AG08395 (cell line): ENCODE measurements at regions not wholly inside any gene's neighbourhood (a gene's known extent, or its start where the extent isn't known, plus 50 kb on each side); places are given as distances from the start of the nearest gene placed in this dataset.
A peak's percentile ranks its signal among the peaks of the same experiment; 100 is the strongest.

Source experiments
- DNase-seq: peaks from one replicate; pipeline ENCODE4 v3.0.0; 2012; ENCODE audit warnings: mixed read lengths, low spot score

DNA sequence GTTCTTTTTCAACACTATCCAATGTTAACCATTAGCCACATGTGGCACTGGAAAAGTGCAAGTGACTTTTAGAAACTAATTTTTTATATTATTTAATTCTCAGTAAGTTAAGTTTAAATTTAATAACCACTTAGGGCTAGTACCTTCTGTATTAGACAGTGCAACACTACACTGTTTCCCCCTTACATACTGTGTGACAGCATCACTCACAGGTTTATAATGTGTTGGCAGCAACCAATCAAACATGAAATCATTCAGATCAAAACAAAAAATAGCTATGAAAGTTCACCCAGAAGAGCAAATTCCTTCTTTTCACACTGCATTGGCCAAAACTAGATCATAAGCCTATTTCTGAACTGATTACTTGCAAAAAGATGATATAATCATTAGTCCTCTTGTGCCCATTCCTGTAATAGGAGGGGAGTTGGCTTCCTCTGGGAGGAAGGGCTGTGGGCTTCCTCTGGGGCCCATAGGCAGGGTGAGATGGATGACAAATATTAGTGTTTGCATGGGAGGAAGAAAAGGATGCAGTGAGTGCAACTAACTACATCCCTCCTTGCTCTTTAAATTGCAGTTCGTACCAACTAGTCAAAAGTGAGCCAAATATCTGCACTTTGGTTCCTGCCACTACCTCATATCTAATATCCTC, 708.1 kb upstream of the RGMB start:
- peak; percentile 12 for DNase-seq

GRCh38 chr5:98066910-98067309, 706.6 kb upstream of the RGMB start:
- DNase-seq: no peak

DNA sequence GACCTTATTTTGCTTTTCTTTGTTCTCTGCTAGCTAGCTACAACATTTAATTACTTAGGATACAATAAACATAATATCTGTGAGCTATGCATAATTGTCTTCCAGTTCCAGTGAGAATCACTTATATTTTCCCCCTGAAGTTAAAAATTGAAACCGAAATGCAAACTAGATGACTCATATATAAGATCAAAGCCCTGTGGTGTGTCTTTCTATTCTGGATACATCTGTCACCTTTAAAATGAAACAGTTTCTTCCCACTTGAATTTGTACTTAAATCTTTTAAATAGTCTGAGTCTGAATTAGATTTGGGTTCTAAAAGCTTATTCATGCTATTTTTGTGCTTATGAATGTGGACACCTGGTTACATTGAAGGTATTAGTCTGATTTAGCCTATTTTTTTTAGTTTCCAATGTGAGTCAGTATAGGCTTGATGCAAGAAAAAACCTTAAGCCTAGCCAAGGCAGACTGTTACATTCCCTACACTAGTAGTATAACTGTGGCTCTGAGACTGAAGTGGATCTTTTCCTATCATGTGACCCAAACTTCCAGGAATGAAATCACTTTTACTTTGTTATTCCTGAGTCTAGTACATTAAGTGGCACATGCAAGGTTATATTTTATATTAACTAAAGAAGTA, 703.5 kb upstream of the RGMB start:
- DNase-seq: peak; percentile 15

GRCh38 chr5:98072921-98073320, 700.5 kb upstream of the RGMB start:
- no peak for DNase-seq

GRCh38 chr5:98076501-98076900, 697.0 kb upstream of the RGMB start:
- DNase-seq: no peak

DNA sequence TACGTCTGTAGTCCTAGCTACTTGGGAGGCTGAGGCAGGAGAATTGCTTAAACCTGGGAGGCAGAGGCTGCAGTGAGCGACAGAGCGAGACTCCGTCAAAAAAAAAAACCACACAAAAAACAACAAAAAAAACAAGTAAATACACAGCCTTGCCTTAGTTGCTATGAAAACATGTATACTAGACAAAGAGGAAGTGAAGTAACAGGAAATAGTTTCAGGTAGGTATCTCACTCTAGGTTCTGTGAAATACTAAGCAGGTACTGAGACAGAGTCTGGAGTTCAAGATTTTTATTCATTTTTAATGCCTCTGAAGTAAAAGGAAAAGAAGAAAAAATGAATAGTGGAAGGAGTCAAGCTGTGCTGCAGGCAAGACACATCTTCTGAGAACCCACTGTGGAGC, 687.9 kb upstream of the RGMB start:
- no peak for DNase-seq

DNA sequence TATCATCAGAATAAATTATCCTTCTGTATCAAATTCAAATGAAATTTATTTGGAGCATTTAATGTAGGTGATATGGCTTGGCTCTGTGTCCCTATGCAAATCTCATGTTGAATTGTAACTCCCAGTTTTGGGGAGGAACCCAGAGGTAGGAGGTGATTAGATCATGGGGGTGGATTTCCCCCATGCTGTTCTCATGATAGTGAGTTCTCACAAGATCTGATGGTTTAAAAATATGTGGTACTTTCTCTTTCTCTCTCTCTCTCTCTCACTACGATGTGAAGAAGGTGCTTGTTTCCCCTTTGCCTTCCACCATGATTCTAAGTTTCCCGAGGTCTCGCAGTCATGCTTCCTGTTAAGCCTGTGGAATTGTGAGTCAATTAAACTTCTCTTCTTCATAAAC, 678.4 kb upstream of the RGMB start:
- no peak for DNase-seq

GRCh38 chr5:98096155-98096554, 677.3 kb upstream of the RGMB start:
- DNase-seq: peak; percentile 43

DNA sequence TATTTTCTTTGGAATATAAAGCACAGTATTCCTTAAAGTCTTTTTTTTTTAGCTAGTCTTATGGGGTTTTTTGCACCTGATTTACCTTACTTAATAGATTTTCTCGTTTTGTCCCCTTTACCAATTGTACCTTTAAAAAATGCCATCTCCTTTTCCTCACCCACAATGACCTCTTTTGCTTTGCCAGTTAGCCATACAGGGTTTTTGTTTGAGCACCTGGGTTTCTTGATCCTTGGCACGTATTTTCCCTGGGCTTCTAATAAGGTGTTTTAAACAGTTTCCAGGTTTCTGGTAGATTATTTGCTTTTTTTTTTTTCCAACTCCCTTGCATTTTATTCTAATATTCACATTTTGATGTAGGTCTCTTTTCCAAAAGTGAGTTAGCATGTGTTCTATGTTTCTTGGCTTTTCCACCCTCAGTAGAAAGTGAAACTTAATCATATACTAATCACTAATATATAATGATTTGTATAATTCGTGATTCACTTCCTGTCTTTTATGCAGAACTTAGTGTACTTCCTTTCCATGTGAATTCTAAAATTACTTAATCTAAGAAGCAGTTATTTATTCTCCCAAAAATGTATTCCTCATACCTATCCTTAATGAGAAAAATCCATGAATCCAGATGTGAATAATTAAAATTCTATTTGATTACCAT, 673.9 kb upstream of the RGMB start:
- no peak for DNase-seq

DNA sequence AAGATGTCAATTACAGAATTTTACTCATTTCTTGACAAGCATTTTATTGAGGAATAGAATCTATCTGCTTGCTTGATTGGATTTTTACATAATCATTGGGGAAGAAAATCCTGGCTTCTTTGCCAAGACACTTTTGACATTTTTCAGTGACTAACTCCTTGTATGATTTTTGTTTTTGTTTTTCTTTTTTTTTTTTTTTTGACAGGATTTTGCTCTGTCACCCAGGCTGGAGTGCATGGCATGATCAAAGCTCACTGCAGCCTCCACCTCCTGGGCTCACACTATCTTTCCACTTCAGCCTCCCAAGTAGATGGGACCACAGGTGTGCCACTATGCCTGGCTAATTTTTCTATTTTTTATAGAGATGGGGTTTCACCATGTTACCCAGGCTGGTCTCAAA, 672.3 kb upstream of the RGMB start:
- DNase-seq: no peak

DNA sequence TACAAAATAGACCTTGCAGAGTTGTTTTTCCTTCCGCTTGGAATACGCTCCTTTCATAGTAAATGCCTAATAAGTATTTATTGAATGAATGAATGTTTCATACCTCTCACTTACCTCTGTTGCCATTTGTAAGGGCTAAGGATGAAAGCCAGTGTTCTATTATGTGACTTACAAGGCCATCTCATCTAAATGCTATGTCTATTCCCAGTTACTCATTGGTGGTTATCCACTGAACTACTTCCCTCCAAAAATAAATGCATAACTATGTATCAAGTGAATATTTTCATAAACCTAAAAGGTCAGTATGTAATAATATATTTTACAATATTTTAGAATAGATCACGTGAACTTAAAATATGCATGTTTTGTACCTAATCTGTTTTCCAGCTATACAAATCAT, 670.5 kb upstream of the RGMB start:
- DNase-seq: no peak

- no peak for DNase-seq
Measured at GRCh38 chr5:98103807-98104206, 669.7 kb upstream of the RGMB start.

DNA sequence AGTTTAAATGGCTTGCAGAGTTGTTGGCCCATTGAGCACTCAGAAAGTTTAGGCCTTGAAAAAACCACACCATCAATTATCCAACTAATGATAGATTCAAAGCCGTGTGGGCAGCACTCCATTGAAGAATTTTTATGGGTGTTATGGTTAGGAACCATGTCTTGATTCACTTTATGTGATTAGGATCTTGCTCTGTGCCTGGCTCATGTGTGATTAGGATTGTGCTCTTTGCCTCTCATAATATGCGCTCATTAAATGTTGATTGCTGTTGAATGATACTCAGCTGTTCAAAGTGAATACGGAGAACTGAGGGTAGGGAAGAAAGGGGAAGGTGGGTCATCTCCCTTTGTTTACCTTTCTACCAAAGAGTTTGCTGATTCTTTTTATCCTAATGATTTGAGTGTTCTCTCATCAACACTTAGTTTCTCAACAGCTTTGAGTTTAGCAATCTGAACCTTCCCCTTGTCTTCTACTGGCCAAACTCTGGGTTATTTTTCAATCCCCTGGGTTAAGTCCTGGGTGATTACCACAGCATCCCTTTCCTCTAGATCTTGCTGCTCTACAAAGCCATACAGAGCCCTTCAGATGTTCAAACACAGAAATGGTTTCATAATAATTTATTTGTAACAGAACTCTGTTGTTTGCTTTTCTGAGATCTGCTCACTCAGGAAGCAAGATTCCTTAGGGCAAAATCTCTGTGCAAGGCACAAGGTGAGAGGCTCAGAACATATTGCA, 668.8 kb upstream of the RGMB start:
- no peak for DNase-seq

DNA sequence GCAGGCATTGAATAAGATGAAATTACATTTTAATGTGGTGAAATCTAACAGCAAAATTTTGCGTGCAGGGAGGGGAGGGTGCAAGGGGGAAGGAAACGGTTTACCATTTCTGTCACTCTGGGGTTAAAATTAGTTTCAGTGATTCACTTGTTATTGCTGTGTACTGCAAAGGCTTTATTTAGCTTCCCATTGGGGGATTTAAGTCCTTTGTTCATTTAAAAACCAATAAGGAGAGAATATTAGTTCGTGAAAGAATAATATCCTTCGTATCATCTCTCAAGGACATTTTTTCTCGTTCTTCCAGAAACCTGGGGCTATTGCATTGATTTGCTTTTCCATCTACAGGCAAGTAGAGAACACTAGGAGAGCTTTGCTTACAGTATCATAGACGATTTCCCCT, 667.8 kb upstream of the RGMB start:
- no peak for DNase-seq

DNA sequence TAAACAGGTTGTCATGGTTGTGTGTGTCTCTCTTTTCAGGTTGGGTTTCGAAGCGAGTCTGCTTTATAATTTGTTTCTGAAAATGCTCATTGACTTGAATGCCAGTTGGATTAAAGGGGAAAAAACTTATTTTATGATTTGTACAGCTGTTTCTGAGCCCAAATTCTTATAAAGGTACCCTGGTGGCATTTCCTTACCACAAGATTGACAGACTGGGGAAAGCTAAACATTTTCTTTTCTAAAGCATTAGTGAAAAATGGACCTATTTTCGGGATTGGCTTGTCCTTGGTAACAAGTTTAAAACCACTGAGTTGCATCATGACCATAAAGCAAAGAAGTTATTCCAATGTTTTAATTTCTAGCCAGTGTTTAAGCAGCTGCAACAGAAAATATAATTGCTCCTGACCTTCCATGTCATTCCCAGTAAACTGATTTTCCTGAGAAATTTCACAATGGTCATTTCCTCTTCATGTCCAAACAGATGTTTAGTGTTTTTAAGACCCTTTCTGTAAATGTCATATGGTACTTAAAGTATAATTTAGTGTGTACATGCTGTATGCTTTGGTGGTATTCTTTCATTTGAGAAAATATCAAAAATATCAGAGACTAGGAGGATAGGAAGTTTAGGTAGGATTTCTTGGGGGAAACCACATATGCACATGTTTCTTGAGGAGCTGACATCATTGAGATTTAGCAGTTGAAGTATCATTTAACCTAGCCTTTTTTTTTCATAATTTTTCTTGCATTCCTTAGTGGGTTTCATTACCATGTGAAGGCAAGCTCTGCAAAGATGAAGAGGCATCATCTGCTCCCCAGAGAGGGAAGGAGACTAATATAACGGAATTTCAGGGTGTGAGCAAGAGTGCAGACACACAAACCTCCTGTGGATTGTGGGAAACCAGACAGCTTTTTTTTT, 667.1 kb upstream of the RGMB start:
- DNase-seq: peak; percentile 61

GRCh38 chr5:98108497-98108896, 665.0 kb upstream of the RGMB start:
- peak; percentile 40 for DNase-seq

DNA sequence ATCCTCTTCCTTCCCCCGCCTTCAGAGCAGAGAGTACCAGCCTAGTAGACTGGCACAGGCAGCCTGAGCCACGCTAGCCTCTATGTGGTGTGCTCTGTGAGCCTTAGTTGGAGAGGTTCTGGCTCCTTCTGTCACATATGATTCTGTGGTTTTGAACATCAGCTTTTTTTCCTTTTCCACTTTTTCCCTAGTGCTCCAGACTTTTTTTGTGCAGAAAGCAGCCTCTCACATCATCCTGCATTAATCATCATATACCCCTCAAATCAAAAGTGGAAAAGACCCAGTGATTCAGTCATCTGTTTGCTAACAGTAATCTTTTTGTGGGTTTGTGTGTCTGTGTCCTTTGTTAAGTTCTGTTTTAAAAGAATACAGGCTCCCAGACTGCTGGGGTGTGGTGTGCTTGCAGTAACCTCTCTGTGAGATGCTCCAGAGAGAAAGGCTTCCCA, 663.9 kb upstream of the RGMB start:
- peak; percentile 47 for DNase-seq

GRCh38 chr5:98110282-98110691, 663.2 kb upstream of the RGMB start:
- peak; percentile 51 for DNase-seq

GRCh38 chr5:98110791-98111190, 662.7 kb upstream of the RGMB start:
- DNase-seq: no peak

DNA sequence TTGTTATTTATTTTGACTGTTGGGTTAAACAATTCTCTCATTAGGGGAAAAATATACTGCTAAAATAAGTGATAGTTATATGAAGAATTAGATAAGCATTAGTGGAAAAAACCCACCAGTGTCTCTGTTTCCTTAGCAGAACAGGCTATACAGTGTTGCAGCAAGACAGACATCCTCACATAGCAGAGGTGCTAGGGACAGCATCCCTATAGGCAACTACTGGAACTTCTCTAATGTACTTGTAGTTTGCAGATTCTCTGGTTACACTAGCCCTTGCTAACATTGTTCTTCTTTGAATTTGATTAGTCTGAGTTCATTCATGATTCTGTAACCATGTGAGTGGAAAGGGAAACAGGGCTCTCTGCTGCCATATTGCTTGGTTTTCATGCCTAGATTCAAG, 661.8 kb upstream of the RGMB start:
- DNase-seq: peak; percentile 19

DNA sequence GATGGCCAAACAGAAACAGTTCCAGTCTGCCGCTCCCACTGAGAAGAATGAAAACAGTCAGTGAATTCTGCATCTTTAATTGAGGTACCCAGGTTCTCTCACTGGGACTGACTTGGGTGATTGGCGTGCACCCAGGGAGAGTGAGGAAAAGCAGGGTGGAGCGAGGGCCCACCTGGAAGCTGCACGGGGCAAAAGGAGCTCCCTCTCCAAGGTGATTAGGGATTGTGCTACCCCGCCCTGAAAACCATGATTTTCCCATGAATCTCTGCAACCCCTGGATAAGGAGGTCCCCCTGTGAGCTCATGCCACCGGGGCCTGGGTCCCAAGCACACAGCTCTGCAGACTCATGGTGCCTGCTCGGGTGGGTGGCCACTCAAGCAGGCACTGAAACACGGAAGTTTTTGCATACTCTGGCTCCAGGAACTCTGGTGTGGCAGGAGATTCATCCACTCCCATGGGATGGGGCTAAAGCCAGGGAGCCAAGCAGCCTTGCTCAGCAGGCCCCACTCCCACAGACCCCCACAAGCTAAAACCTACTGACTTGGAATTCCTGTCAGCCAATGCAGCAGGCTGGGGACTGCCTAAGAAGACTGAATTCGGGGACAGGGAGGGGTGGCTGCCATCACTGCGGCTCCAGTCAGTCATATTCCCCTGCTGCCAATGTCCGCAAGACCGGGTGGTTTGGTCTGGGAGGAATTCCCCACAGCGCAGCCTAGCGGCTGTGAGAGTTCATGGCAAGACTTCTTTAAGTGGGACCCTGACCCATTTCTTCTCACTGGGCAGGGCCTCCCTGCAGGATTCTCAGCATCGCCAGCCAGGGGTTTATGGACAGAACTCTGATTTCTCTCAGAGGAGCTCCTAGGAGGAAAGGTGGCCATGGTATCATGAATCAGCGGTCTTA, 652.2 kb upstream of the RGMB start:
- DNase-seq: no peak
